ENCODE measurements at regions not wholly inside any gene's neighbourhood (a gene's known extent, or its start where the extent isn't known, plus 50 kb on each side); places are given as distances from the start of the nearest gene placed in this dataset.

DNA sequence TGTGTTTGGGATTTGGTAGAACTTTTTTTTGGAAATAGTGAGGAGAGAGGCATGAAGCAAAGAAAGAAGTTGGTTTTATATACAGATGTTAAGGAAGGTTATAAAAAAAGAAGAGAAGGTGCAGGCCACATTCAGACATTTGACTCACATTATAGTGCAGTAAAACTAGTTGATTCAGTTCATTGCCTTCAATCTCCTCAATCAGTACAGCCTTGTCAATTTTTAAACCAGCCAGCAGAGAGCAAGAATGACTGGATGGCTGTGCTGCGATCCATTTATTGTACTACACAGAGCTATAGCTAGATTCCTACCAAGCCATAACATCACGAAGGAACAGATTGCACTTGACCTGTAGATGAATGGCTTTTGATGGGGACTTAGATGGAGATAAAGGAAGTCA is 79.7 kb upstream of the LSM6 start:
- intact Hi-C loops (cut with DNase I; ENCODE audit: low total_unique reads), result no loop called here
- DNase-seq (ENCODE audit: low spot score in 2 of 2), result no peak
- no peak for TF ChIP-seq POLR2A (IDR thresholded peaks at IDR 0.05)
- TF ChIP-seq, protein P1, sequence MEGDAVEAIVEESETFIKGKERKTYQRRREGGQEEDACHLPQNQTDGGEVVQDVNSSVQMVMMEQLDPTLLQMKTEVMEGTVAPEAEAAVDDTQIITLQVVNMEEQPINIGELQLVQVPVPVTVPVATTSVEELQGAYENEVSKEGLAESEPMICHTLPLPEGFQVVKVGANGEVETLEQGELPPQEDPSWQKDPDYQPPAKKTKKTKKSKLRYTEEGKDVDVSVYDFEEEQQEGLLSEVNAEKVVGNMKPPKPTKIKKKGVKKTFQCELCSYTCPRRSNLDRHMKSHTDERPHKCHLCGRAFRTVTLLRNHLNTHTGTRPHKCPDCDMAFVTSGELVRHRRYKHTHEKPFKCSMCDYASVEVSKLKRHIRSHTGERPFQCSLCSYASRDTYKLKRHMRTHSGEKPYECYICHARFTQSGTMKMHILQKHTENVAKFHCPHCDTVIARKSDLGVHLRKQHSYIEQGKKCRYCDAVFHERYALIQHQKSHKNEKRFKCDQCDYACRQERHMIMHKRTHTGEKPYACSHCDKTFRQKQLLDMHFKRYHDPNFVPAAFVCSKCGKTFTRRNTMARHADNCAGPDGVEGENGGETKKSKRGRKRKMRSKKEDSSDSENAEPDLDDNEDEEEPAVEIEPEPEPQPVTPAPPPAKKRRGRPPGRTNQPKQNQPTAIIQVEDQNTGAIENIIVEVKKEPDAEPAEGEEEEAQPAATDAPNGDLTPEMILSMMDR (IDR thresholded peaks at IDR 0.05), result no peak
- no peak overlapping the region for H3K4me3 ChIP-seq (ENCODE audit: low read depth, poor library complexity, severe bottlenecking)
- WGBS, 2 donors, result 88 to 89% methylated on average over 2 of the region's 2 CpGs

DNA sequence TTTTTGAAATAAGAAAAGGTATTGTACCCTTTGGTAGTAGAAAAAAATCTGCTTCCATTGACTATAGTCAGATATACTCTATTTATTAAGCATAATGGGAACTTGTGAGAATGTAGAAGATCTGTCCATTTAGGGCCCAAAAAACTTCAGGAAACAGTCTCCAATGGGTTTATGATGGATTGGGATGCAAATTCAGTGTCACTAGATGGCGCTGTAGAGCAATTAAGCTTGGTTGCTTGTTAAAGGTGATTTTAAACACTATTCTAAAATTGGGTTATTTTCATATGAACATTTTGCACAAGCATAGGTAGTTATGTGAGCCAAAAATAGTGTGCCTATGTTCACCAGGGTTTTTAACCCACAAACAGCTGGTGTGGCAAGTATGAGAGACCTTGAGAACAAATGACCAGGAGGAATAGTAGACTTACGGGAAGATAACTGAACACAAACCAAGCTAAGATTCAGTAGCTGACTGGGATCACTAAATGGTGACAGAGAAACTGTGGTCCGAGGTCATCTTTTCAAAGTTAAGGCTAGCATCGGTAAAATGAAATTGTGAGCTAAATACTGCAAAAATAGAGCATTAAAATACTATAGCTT is 80.3 kb upstream of the LSM6 start:
- no peak for DNase-seq (ENCODE audit: low spot score in 2 of 2)
- TF ChIP-seq, protein P1 (IDR thresholded peaks at IDR 0.05), result no peak
- no peak for TF ChIP-seq POLR2A (IDR thresholded peaks at IDR 0.05)
- no peak overlapping the region for H3K4me3 ChIP-seq (ENCODE audit: low read depth, poor library complexity, severe bottlenecking)
- intact Hi-C loops (cut with DNase I; ENCODE audit: low total_unique reads), result no loop called here
- WGBS, 2 donors, result 63 to 67% methylated on average over 4 of the region's 4 CpGs

DNA sequence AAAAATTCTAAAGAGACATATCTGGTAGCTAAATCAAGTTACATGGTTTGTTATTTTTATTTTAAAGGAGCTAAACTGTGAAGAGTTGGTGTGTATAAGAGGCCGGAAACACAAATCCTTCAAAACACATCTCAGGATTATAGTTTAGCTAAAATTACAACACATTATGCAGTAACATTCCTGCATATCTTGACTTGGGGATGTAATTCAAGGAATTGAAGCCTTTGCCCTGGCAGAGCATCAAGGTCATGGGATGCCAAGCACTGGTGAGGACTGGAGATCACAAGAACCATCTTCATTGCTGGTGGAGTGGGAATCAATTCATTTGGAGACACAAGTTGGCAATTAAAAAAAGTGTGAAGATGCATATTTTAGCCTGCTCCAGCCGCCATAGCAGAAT is 86.8 kb upstream of the LSM6 start:
- H3K4me3 ChIP-seq (ENCODE audit: low read depth, poor library complexity, severe bottlenecking), result no peak overlapping the region
- intact Hi-C loops (cut with DNase I; ENCODE audit: low total_unique reads), result no loop called here
- no peak for DNase-seq (ENCODE audit: low spot score in 2 of 2)
- TF ChIP-seq, protein P1 (IDR thresholded peaks at IDR 0.05), result no peak
- TF ChIP-seq POLR2A (IDR thresholded peaks at IDR 0.05), result no peak
- 91 to 96% methylated on average over 2 of the region's 2 CpGs for WGBS, 2 donors

DNA sequence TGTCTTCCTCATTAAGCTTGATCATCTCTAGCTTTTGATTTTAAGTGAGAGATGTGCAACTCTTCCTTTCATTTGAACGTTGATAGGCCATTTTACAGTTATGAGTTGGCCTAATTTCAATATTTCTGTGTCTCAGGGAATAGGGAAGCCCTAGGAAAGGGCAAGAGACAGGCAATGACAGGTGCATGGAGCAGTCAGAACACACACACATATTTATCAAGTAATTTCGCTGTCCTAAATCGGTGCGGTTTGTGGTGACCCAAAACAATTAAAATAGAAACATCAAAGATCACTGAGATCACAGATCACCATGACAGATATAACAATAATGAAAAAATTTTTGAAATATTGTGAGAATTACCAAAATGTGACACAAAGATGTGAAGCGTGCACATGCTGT is 87.7 kb upstream of the LSM6 start:
- H3K4me3 ChIP-seq (ENCODE audit: low read depth, poor library complexity, severe bottlenecking), result no peak overlapping the region
- DNase-seq (ENCODE audit: low spot score in 2 of 2), result no peak
- intact Hi-C loops (cut with DNase I; ENCODE audit: low total_unique reads), result no loop called here
- TF ChIP-seq, protein P1 (IDR thresholded peaks at IDR 0.05), result no peak
- TF ChIP-seq POLR2A (IDR thresholded peaks at IDR 0.05), result no peak
- WGBS, 2 donors, result 83 to 87% methylated on average over 5 of the region's 5 CpGs

DNA sequence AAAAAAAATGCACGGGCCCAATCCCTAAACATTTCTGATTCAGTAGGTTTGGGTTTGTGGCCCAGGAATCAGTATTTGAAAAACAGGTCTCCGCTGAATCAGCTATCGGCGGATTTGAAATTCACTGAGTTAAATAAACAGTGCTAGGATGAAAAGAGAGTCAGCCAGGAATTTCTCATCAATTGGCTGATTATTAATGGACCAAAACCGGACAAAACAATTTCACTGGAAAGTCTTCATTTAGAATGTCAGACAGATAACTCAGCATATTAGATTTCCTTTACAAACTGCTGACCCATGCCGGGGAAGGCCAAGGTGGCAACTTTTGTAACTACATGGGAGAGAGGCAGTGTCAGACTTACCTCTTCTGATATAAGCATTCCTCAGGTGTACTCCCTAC is 99.4 kb upstream of the LSM6 start:
- H3K4me3 ChIP-seq (ENCODE audit: low read depth, poor library complexity, severe bottlenecking), result no peak overlapping the region
- 91 to 92% methylated on average over 6 of the region's 6 CpGs for WGBS, 2 donors
- DNase-seq (ENCODE audit: low spot score in 2 of 2), result no peak
- intact Hi-C loops (cut with DNase I; ENCODE audit: low total_unique reads), result no loop called here
- TF ChIP-seq POLR2A (IDR thresholded peaks at IDR 0.05), result no peak
- TF ChIP-seq, protein P1 (IDR thresholded peaks at IDR 0.05), result no peak

DNA sequence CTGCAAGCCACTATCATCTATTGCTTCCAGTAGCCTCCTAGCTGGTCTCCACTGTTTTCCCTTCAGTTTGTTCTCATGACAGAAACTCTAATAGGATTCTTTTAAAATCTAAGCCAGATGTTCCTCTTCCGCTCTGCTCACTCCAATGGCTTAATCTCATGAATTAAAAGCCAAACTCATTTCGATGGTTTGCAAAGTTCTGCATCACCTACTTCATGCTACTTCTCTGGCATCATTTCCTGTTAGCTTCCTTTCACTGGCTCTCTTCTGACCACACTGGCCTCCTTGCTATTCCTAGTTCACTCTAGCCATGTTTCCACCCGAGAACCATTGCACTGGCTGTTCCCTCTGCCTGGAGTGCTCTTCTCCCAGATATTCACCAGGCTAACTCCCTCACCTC is 102.0 kb upstream of the LSM6 start:
- H3K4me3 ChIP-seq (ENCODE audit: low read depth, poor library complexity, severe bottlenecking), result no peak overlapping the region
- no peak for TF ChIP-seq POLR2A (IDR thresholded peaks at IDR 0.05)
- TF ChIP-seq, protein P1 (IDR thresholded peaks at IDR 0.05), result no peak
- intact Hi-C loops (cut with DNase I; ENCODE audit: low total_unique reads), result no loop called here
- DNase-seq (ENCODE audit: low spot score in 2 of 2), result no peak
- 54 to 62% methylated on average over 3 of the region's 3 CpGs for WGBS, 2 donors
